Fibroblast of the aortic adventitia (primary cell): ENCODE measurements at regions not wholly inside any gene's neighbourhood (a gene's known extent, or its start where the extent isn't known, plus 50 kb on each side); places are given as distances from the start of the nearest gene placed in this dataset.
A peak's percentile ranks its signal among the peaks of the same experiment; 100 is the strongest.

Experiments used
- DNase-seq: peaks from one replicate; pipeline ENCODE4 v3.0.0-alpha.2; 2010; ENCODE audit warnings: low read depth
- H3K4me3 ChIP-seq: 2 replicates; pipeline ENCODE4 v1.5.1; 2011; ENCODE audit warnings: low read depth, mild to moderate bottlenecking, control low read depth, low read length, moderate library complexity
- CTCF ChIP-seq: IDR thresholded peaks from 2 replicates; pipeline ENCODE4 v1.5.1; 2011; ENCODE audit warnings: mild to moderate bottlenecking, low read length, control low read depth, inconsistent platforms; ENCODE audit not compliant: insufficient read depth

- no peak for DNase-seq
- no peak overlapping the region for H3K4me3 ChIP-seq
- TF ChIP-seq CTCF: no peak
Observed at GRCh38 chr20:7250337-7250736, 482.9 kb downstream of the BMP2 start.

GRCh38 chr20:7257099-7257498, 489.6 kb downstream of the BMP2 start:
- no peak for DNase-seq
- H3K4me3 ChIP-seq: no peak overlapping the region
- no peak for TF ChIP-seq CTCF

- H3K4me3 ChIP-seq: no peak overlapping the region
- no peak for DNase-seq
- TF ChIP-seq CTCF: no peak
Observed at GRCh38 chr20:7257692-7258466, 490.4 kb downstream of the BMP2 start.

- DNase-seq: no peak
- no peak overlapping the region for H3K4me3 ChIP-seq
Observed at GRCh38 chr20:7262803-7263202, 495.3 kb downstream of the BMP2 start.

GRCh38 chr20:7264137-7264536, 496.7 kb downstream of the BMP2 start:
- no peak for TF ChIP-seq CTCF
- no peak for DNase-seq

More at GRCh38 chr20:7262803-7263202, 495.3 kb downstream of the BMP2 start:
- no peak for TF ChIP-seq CTCF

GRCh38 chr20:7269452-7269851, 502.0 kb downstream of the BMP2 start:
- H3K4me3 ChIP-seq: no peak overlapping the region
- DNase-seq: no peak
- TF ChIP-seq CTCF: no peak

More at GRCh38 chr20:7264137-7264536, 496.7 kb downstream of the BMP2 start:
- no peak overlapping the region for H3K4me3 ChIP-seq

GRCh38 chr20:7272512-7272911, 505.0 kb downstream of the BMP2 start:
- H3K4me3 ChIP-seq: no peak overlapping the region
- peak; percentile 49 for TF ChIP-seq CTCF
- DNase-seq: peak; percentile 28
